HG03520 (cell line): ENCODE measurements at regions not wholly inside any gene's neighbourhood (a gene's known extent, or its start where the extent isn't known, plus 50 kb on each side); places are given as distances from the start of the nearest gene placed in this dataset.
"Not testable (repeated sequence)": the region's sequence is repeated elsewhere in the genome, so short reads cannot be mapped to it uniquely, and the experiment has no call there.

Source experiments
- ATAC-seq: cut with Tn5 transposase; IDR thresholded peaks from one replicate; pipeline ENCODE4 v1.9.1; 2021; ENCODE audit warnings: mild to moderate bottlenecking, moderate library complexity; ENCODE audit not compliant: unreplicated experiment

- no peak for ATAC-seq
Measured at GRCh38 chr1:189970331-189971230, 507.1 kb downstream of the BRINP3 start.

GRCh38 chr1:189971656-189972055 lies 506.0 kb downstream of the BRINP3 start:
- no peak for ATAC-seq

GRCh38 chr1:189977184-189977583 lies 500.5 kb downstream of the BRINP3 start:
- ATAC-seq, result no peak

- no peak for ATAC-seq
Measured at GRCh38 chr1:189983166-189983890, 494.3 kb downstream of the BRINP3 start.

- no peak for ATAC-seq
Measured at GRCh38 chr1:189986516-189986915, 491.1 kb downstream of the BRINP3 start.

GRCh38 chr1:189987509-189987908 lies 490.2 kb downstream of the BRINP3 start:
- no peak for ATAC-seq

GRCh38 chr1:189992856-189993255 lies 484.8 kb downstream of the BRINP3 start:
- no peak for ATAC-seq

- ATAC-seq, result no peak
Measured at GRCh38 chr1:190000365-190000872, 477.2 kb downstream of the BRINP3 start.

- no peak for ATAC-seq
Measured at GRCh38 chr1:190001187-190001586, 476.5 kb downstream of the BRINP3 start.

GRCh38 chr1:190003376-190003775 lies 474.3 kb downstream of the BRINP3 start:
- ATAC-seq, result no peak

GRCh38 chr1:190011585-190011984 lies 466.1 kb downstream of the BRINP3 start:
- no peak for ATAC-seq

- ATAC-seq, result not testable (repeated sequence)
Measured at GRCh38 chr1:190019151-190019550, 458.5 kb downstream of the BRINP3 start.

- ATAC-seq, result no peak
Measured at GRCh38 chr1:190019717-190020116, 457.9 kb downstream of the BRINP3 start.

GRCh38 chr1:190022709-190023108 lies 455.0 kb downstream of the BRINP3 start:
- no peak for ATAC-seq

- ATAC-seq, result no peak
Measured at GRCh38 chr1:190029441-190029840, 448.2 kb downstream of the BRINP3 start.

- no peak for ATAC-seq
Measured at GRCh38 chr1:190043655-190044054, 434.0 kb downstream of the BRINP3 start.

- no peak for ATAC-seq
Measured at GRCh38 chr1:190046231-190046630, 431.4 kb downstream of the BRINP3 start.
